ENCODE measurements at regions not wholly inside any gene's neighbourhood (a gene's known extent, or its start where the extent isn't known, plus 50 kb on each side); places are given as distances from the start of the nearest gene placed in this dataset.

- FAIRE-seq: no peak
- Histone ChIP-seq H3K9me1 (replicated peaks; ENCODE audit: control insufficient read depth, extremely low read depth, insufficient read depth, low read length) (no peaks in the 10 kb centered on the region), H3K4me3 (replicated peaks in 1 of 3; ENCODE audit: insufficient read depth in 1 of 3, low read depth in 1 of 3, low read length in 3 of 3) (no peak overlapping the region), H3K4me2 (ENCODE audit: insufficient read depth, low read length) (no peak overlapping the region), H3K9me3 (replicated peaks; ENCODE audit: control insufficient read depth, insufficient read depth, low read length) (no peaks in the 10 kb centered on the region), H3K27me3 (ENCODE audit: control insufficient read depth in 2 of 2, insufficient read depth in 2 of 2, low read length in 2 of 2) (no peaks in the 10 kb centered on the region), H3K79me2 (ENCODE audit: control insufficient read depth, insufficient read depth, low read length) (no peaks in the 10 kb centered on the region), H4K20me1 (replicated peaks; ENCODE audit: control insufficient read depth, extremely low read depth, insufficient read depth, low read length) (no peaks in the 10 kb centered on the region), H2AFZ (ENCODE audit: low read depth, low read length) (no peak overlapping the region), H3K9ac (replicated peaks; ENCODE audit: extremely low read depth, insufficient read depth, low read length) (no peak overlapping the region), H3K36me3 (ENCODE audit: control insufficient read depth in 2 of 2, extremely low read depth in 1 of 2, insufficient read depth in 2 of 2, low read length in 2 of 2) (no peaks in the 10 kb centered on the region), H3K27ac (ENCODE audit: insufficient read depth, low read depth, low read length) (no peak overlapping the region), H3K4me1 (ENCODE audit: control insufficient read depth, extremely low read depth, insufficient read depth, low read length) (no peaks in the 10 kb centered on the region)
- POLR2A ChIA-PET: no interaction called here
- dilution Hi-C loops (cut with MboI; ENCODE audit: extremely low pct_ligation_motif_present, low sequenced_read_pairs): no loop called here
- no TSS peak for BruUV-seq (replicated peaks)
- no peak for DNase-seq (ENCODE audit: low read depth, low spot score)
- CTCF ChIA-PET: interaction anchor here (1.1 to 1.4 kb wide), 2 partner anchors 9 to 15 kb away, joined by 4 to 5 read pairs; no protein-coding TSS in a partner anchor
- intact Hi-C loops (cut with micrococcal nuclease): no loop called here
- TF ChIP-seq GATA2 (IDR thresholded peaks at IDR 0.05; ENCODE audit: insufficient read depth, insufficient read length, low read depth, low read length) (no peak), JUN (IDR thresholded peaks at IDR 0.05; ENCODE audit: borderline replicate concordance, insufficient read depth, insufficient read length, low read depth) (no peak), FOS (IDR thresholded peaks at IDR 0.05; ENCODE audit: borderline replicate concordance, insufficient read depth, low read length) (no peak), EZH2 (IDR thresholded peaks at IDR 0.05; ENCODE audit: borderline replicate concordance, low read depth, low read length, severe bottlenecking) (no peak), POLR2AphosphoS5 (IDR thresholded peaks at IDR 0.05; ENCODE audit: insufficient read depth, low read depth, low read length) (no peak), MYC (IDR thresholded peaks at IDR 0.05; ENCODE audit: low read depth, low read length) (no peak), POLR2A (IDR thresholded peaks at IDR 0.05; ENCODE audit: low read depth, low read length) (no peak)
- TF ChIP-seq, protein P1, sequence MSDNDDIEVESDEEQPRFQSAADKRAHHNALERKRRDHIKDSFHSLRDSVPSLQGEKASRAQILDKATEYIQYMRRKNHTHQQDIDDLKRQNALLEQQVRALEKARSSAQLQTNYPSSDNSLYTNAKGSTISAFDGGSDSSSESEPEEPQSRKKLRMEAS (IDR thresholded peaks at IDR 0.05; ENCODE audit: insufficient read depth, insufficient read length): no peak
- TF ChIP-seq, protein P2, sequence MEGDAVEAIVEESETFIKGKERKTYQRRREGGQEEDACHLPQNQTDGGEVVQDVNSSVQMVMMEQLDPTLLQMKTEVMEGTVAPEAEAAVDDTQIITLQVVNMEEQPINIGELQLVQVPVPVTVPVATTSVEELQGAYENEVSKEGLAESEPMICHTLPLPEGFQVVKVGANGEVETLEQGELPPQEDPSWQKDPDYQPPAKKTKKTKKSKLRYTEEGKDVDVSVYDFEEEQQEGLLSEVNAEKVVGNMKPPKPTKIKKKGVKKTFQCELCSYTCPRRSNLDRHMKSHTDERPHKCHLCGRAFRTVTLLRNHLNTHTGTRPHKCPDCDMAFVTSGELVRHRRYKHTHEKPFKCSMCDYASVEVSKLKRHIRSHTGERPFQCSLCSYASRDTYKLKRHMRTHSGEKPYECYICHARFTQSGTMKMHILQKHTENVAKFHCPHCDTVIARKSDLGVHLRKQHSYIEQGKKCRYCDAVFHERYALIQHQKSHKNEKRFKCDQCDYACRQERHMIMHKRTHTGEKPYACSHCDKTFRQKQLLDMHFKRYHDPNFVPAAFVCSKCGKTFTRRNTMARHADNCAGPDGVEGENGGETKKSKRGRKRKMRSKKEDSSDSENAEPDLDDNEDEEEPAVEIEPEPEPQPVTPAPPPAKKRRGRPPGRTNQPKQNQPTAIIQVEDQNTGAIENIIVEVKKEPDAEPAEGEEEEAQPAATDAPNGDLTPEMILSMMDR (IDR thresholded peaks at IDR 0.05; ENCODE audit: extremely low read depth in 1 of 2, insufficient read depth in 1 of 2, low read depth in 1 of 2, low read length in 2 of 2): no peak
Measured at GRCh38 chr3:10764259-10765051, 51.6 kb upstream of the SLC6A11 start.
